GM23248 (cell line): ENCODE measurements at regions not wholly inside any gene's neighbourhood (a gene's known extent, or its start where the extent isn't known, plus 50 kb on each side); places are given as distances from the start of the nearest gene placed in this dataset.

ENCODE experiments used
- DNase-seq: peaks from one replicate; pipeline ENCODE4 v3.0.0-alpha.2; 2015
- H2AFZ ChIP-seq: fragments of 200-600 bp; sonication (generic); 2 replicates; pipeline ENCODE4 v1.6.1; 2016; ENCODE audit warnings: antibody characterized with exemption
- H3F3A ChIP-seq: fragments of 200-600 bp; sonication (generic); 2 replicates; pipeline ENCODE4 v1.6.1; 2016; ENCODE audit warnings: mild to moderate bottlenecking, antibody characterized with exemption, mixed run types; ENCODE audit not compliant: insufficient read depth
- H3K27ac ChIP-seq: fragments of 200-600 bp; sonication (generic); 2 replicates; pipeline ENCODE4 v1.5.1; 2016; ENCODE audit warnings: mild to moderate bottlenecking
- H3K27me3 ChIP-seq: fragments of 200-600 bp; sonication (generic); replicated peaks from 2 replicates; pipeline ENCODE4 v1.6.1; 2016; ENCODE audit warnings: mild to moderate bottlenecking; ENCODE audit not compliant: insufficient read depth
- H3K36me3 ChIP-seq: fragments of 200-600 bp; sonication (generic); 2 replicates; pipeline ENCODE4 v1.6.1; 2016; ENCODE audit warnings: low read depth, mild to moderate bottlenecking
- H3K4me1 ChIP-seq: fragments of 200-600 bp; sonication (generic); 2 replicates; pipeline ENCODE4 v1.6.1; 2016; ENCODE audit warnings: mild to moderate bottlenecking; ENCODE audit not compliant: insufficient read depth
- H3K4me2 ChIP-seq: fragments of 200-600 bp; sonication (generic); one replicate; pipeline ENCODE4 v1.6.1; 2016; ENCODE audit warnings: mild to moderate bottlenecking; ENCODE audit not compliant: unreplicated experiment
- H3K4me3 ChIP-seq: fragments of 200-600 bp; sonication (generic); 2 replicates; pipeline ENCODE4 v1.5.1; 2016; ENCODE audit warnings: mild to moderate bottlenecking
- H3K79me2 ChIP-seq: fragments of 200-600 bp; sonication (generic); 2 replicates; pipeline ENCODE4 v1.6.1; 2016; ENCODE audit warnings: mild to moderate bottlenecking; ENCODE audit not compliant: insufficient read depth
- H3K9ac ChIP-seq: fragments of 200-600 bp; sonication (generic); 2 replicates; pipeline ENCODE4 v1.6.1; 2016; ENCODE audit warnings: mild to moderate bottlenecking
- H3K9me2 ChIP-seq: fragments of 200-600 bp; sonication (generic); 2 replicates; pipeline ENCODE4 v1.6.1; 2016; ENCODE audit warnings: mixed run types, mild to moderate bottlenecking, moderate library complexity; ENCODE audit not compliant: insufficient read depth
- H3K9me3 ChIP-seq: fragments of 200-600 bp; sonication (generic); one replicate; pipeline ENCODE4 v1.6.1; 2017; ENCODE audit warnings: low read depth
- H4K20me1 ChIP-seq: fragments of 200-600 bp; sonication (generic); 2 replicates; pipeline ENCODE4 v1.6.0; 2016; ENCODE audit not compliant: insufficient read depth
- EZH2 ChIP-seq: fragments of 200-600 bp; sonication (generic); IDR thresholded peaks from 2 replicates; pipeline ENCODE4 v1.6.1; 2018; ENCODE audit warnings: antibody characterized with exemption, mild to moderate bottlenecking; ENCODE audit not compliant: insufficient read depth, poor library complexity, severe bottlenecking
- EZH2phosphoT487 ChIP-seq: fragments of 200-600 bp; sonication (generic); IDR thresholded peaks from 2 replicates; pipeline ENCODE4 v1.6.1; 2018; ENCODE audit warnings: antibody characterized with exemption, moderate library complexity, mild to moderate bottlenecking, low read depth; ENCODE audit not compliant: insufficient read depth
- WGBS, 2 experiments: methylation state at CpG; one replicate each; pipeline ENCODE4 v1.1.6; 2015 to 2017; ENCODE audit warnings: low lambda C conversion rate in 2 of 2, low coverage in 1 of 2; ENCODE audit errors: missing lambda C conversion rate in 2 of 2; 5-methylcytosine and 5-hydroxymethylcytosine counted together
- in situ Hi-C: fragments of 300-500 bp; cut with MboI; formaldehyde crosslinking; loops from 2 replicates; pipeline ENCODE4 v1.15.0; 2020

DNA sequence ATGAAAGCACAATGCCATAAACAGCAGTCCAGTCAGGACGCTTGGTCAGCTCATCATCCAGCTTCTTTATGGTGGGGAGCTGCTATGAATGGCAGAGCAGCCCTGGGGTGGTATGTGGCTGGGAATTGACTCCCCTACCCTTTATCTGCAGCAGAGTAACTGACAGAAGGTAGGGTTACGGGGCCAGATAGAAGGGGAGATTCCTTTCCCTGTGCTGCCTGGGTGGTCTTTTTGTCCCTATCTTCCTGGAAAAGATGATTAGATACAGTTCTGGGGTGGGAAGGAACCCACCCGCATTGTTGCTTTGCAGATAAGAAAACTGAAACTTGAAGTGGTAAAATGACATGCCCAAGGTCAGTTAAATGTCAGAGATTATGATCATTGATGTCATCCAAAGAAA, 405.5 kb downstream of the ARHGEF28 start:
- no peak overlapping the region for H2AFZ ChIP-seq
- no peak overlapping the region for H3K4me3 ChIP-seq
- in situ Hi-C loops: loop anchor here (10.0 kb wide), 1 partner anchor 613 kb away; the partner anchor contains the start of gene ENC1
- peaks cover 5% of the 10 kb centered on the region for H3F3A ChIP-seq
- no peak for TF ChIP-seq EZH2phosphoT487
- TF ChIP-seq EZH2: no peak
- 92 to 94% methylated on average over 3 of the region's 3 CpGs for WGBS, 2 experiments
- H3K27ac ChIP-seq: no peak overlapping the region
- H3K27me3 ChIP-seq: no peaks in the 10 kb centered on the region
- H3K9me3 ChIP-seq: no peaks in the 10 kb centered on the region
- H3K36me3 ChIP-seq: no peaks in the 10 kb centered on the region
- H3K4me2 ChIP-seq: no peak overlapping the region
- no peak overlapping the region for H3K9ac ChIP-seq
- peaks cover 14% of the 10 kb centered on the region for H3K4me1 ChIP-seq
- no peak for DNase-seq
- H4K20me1 ChIP-seq: no peaks in the 10 kb centered on the region
- H3K9me2 ChIP-seq: no peaks in the 10 kb centered on the region
- H3K79me2 ChIP-seq: no peaks in the 10 kb centered on the region

DNA sequence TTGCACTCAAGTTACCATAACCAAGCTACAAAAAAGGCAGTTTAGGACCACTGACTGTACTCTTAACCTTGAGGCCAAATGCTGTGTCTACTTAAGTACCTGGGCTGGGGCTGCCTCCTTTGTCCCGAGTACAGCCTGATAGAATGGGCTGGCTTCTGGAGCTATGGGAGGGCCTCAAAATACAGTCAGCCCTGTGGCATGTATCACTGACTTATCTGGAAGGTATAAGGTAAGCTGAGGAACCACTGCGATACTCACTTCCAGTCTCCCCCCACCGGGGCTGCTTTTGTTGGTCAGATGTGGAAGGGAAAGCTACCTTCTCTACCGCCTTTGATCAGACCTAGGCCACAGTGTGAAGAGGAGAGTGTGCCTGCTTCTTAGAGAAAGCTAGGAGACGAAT, 404.8 kb downstream of the ARHGEF28 start:
- in situ Hi-C loops: loop anchor here (10.0 kb wide), 1 partner anchor 614 kb away; the partner anchor contains the start of gene ENC1
- Histone ChIP-seq H3K4me3 (no peak overlapping the region), H3K79me2 (no peaks in the 10 kb centered on the region), H3K36me3 (no peaks in the 10 kb centered on the region), H3F3A (peaks cover 5% of the 10 kb centered on the region), H3K4me1 (peaks cover 14% of the 10 kb centered on the region), H3K9me3 (no peaks in the 10 kb centered on the region), H4K20me1 (no peaks in the 10 kb centered on the region), H3K27ac (no peak overlapping the region), H3K9ac (no peak overlapping the region), H3K27me3 (no peaks in the 10 kb centered on the region), H2AFZ (no peak overlapping the region), H3K4me2 (no peak overlapping the region), H3K9me2 (no peaks in the 10 kb centered on the region)
- no peak for DNase-seq
- whole genome bisulfite sequencing, 2 experiments: 91 to 94% methylated on average over 5 of the region's 5 CpGs
- TF ChIP-seq EZH2phosphoT487 (no peak), EZH2 (no peak)

GRCh38 chr5:74030371-74030770, 404.4 kb downstream of the ARHGEF28 start:
- H3K4me2 ChIP-seq: no peak overlapping the region
- no peaks in the 10 kb centered on the region for H3K36me3 ChIP-seq
- whole genome bisulfite sequencing, 2 experiments: 94 to 96% methylated on average over 4 of the region's 4 CpGs
- H3K4me1 ChIP-seq: peaks cover 11% of the 10 kb centered on the region
- H3K9me2 ChIP-seq: no peaks in the 10 kb centered on the region
- H3K79me2 ChIP-seq: no peaks in the 10 kb centered on the region
- no peaks in the 10 kb centered on the region for H4K20me1 ChIP-seq
- no peak overlapping the region for H3K27ac ChIP-seq
- H3K9ac ChIP-seq: no peak overlapping the region
- no peaks in the 10 kb centered on the region for H3K9me3 ChIP-seq
- H3F3A ChIP-seq: peaks cover 5% of the 10 kb centered on the region
- H3K4me3 ChIP-seq: no peak overlapping the region
- no peaks in the 10 kb centered on the region for H3K27me3 ChIP-seq
- no peak for DNase-seq
- TF ChIP-seq EZH2phosphoT487 (no peak), EZH2 (no peak)
- in situ Hi-C loops: loop anchor here (10.0 kb wide), 1 partner anchor 614 kb away; the partner anchor contains the start of gene ENC1
- H2AFZ ChIP-seq: no peak overlapping the region

- 86 to 92% methylated on average over 4 of the region's 4 CpGs for WGBS, 2 experiments
- Histone ChIP-seq H4K20me1 (no peaks in the 10 kb centered on the region), H3K9ac (no peak overlapping the region), H3K9me3 (no peaks in the 10 kb centered on the region), H2AFZ (no peak overlapping the region), H3K4me2 (no peak overlapping the region), H3K79me2 (no peaks in the 10 kb centered on the region), H3F3A (no peaks in the 10 kb centered on the region), H3K9me2 (no peaks in the 10 kb centered on the region), H3K4me1 (no peaks in the 10 kb centered on the region), H3K27me3 (no peaks in the 10 kb centered on the region), H3K36me3 (no peaks in the 10 kb centered on the region), H3K27ac (no peak overlapping the region), H3K4me3 (no peak overlapping the region)
- TF ChIP-seq EZH2 (no peak), EZH2phosphoT487 (no peak)
- in situ Hi-C loops: no loop called here
- DNase-seq: no peak
Measured at GRCh38 chr5:74028976-74029375, 403.0 kb downstream of the ARHGEF28 start.

DNA sequence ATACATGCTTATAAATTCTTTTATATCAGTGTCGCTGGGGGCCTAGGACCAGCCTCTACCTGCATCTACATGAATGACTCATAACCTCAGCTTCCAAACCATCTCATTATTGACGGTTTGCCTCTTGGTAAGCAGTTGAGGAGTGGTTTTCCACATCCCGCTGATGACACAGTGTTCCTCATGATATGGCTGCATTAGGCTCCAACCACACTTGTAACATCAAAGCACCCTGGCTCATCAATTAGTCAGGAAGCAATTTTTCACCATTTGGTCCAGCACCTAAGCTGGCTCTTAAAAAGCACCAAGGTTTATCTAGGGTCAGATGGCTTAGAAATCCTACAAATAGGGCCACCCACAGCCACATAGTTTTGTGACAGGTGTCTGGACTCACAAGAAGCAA, 402.4 kb downstream of the ARHGEF28 start:
- no peaks in the 10 kb centered on the region for H3K79me2 ChIP-seq
- 75 to 85% methylated on average over 3 of the region's 3 CpGs for WGBS, 2 experiments
- H3K4me1 ChIP-seq: no peaks in the 10 kb centered on the region
- H3K27me3 ChIP-seq: no peaks in the 10 kb centered on the region
- H3K9me3 ChIP-seq: no peaks in the 10 kb centered on the region
- H3K36me3 ChIP-seq: no peaks in the 10 kb centered on the region
- DNase-seq: no peak
- H3F3A ChIP-seq: no peaks in the 10 kb centered on the region
- H4K20me1 ChIP-seq: no peaks in the 10 kb centered on the region
- no peak overlapping the region for H2AFZ ChIP-seq
- H3K9ac ChIP-seq: no peak overlapping the region
- H3K4me2 ChIP-seq: no peak overlapping the region
- TF ChIP-seq EZH2 (no peak), EZH2phosphoT487 (no peak)
- H3K27ac ChIP-seq: no peak overlapping the region
- no peak overlapping the region for H3K4me3 ChIP-seq
- H3K9me2 ChIP-seq: no peaks in the 10 kb centered on the region
- in situ Hi-C loops: no loop called here
